Transverse colon (tissue), 4 donors: ENCODE measurements at regions not wholly inside any gene's neighbourhood (a gene's known extent, or its start where the extent isn't known, plus 50 kb on each side); places are given as distances from the start of the nearest gene placed in this dataset.

Experiments used
- POLR2A ChIP-seq: fragments of 450-650 bp; IDR thresholded peaks from one replicate; pipeline ENCODE4 v1.6.1; 2016; ENCODE audit warnings: antibody characterized with exemption, mild to moderate bottlenecking, moderate library complexity
- POLR2AphosphoS5 ChIP-seq, 3 donors: sonication (generic); formaldehyde crosslinking; IDR thresholded peaks; one replicate each; pipeline ENCODE4 v1.6.1; 2016; ENCODE audit warnings: antibody characterized with exemption in 3 of 3
- TF ChIP-seq, protein P1 (sequence below), 5 experiments: fragments of 200-600 bp in 3 of 5; fragments of 450-650 bp in 2 of 5; sonication (generic) in 3 of 5; IDR thresholded peaks; 1 replicate in 2 of 5; 2 replicates in 3 of 5; pipeline ENCODE4 v1.5.1; 2016 to 2017; ENCODE audit warnings: antibody characterized with exemption in 5 of 5, inconsistent platforms in 3 of 5, mild to moderate bottlenecking in 2 of 5, moderate library complexity in 1 of 5

DNA sequence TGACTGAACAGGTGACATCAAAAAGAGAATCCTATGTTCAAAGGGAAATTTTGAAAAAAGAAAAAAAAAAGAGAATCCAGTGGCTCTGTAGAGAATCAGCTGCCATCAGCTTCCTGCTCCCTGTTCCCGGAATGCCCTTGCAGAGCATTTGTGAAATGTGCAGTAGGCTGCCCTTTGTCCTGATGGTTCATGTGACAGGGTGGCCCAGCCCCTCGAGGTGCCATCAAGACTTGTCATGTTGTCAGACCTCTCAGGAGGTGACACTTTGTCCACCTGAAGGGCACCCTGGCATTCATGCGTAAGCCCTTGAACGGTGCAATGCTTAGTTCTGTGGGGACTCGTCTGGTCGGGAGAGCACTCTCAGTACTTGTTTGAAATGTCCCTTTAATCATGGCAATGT is 71.4 kb downstream of the CLDN34 start:
- TF ChIP-seq, protein P1, sequence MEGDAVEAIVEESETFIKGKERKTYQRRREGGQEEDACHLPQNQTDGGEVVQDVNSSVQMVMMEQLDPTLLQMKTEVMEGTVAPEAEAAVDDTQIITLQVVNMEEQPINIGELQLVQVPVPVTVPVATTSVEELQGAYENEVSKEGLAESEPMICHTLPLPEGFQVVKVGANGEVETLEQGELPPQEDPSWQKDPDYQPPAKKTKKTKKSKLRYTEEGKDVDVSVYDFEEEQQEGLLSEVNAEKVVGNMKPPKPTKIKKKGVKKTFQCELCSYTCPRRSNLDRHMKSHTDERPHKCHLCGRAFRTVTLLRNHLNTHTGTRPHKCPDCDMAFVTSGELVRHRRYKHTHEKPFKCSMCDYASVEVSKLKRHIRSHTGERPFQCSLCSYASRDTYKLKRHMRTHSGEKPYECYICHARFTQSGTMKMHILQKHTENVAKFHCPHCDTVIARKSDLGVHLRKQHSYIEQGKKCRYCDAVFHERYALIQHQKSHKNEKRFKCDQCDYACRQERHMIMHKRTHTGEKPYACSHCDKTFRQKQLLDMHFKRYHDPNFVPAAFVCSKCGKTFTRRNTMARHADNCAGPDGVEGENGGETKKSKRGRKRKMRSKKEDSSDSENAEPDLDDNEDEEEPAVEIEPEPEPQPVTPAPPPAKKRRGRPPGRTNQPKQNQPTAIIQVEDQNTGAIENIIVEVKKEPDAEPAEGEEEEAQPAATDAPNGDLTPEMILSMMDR (IDR thresholded peaks at IDR 0.05) = no peak
- TF ChIP-seq POLR2AphosphoS5 (IDR thresholded peaks at IDR 0.05) = no peak
- no peak for TF ChIP-seq POLR2A
